Liver (tissue), 7 donors: ENCODE measurements at regions not wholly inside any gene's neighbourhood (a gene's known extent, or its start where the extent isn't known, plus 50 kb on each side); places are given as distances from the start of the nearest gene placed in this dataset.
"Not testable (repeated sequence)": the region's sequence is repeated elsewhere in the genome, so short reads cannot be mapped to it uniquely, and the experiment has no call there.

ENCODE experiments used
- DNase-seq: peaks from one replicate; pipeline ENCODE4 v3.0.0-alpha.2; 2017; ENCODE audit warnings: low spot score
- H3K27ac ChIP-seq, 2 donors: one replicate each; pipeline ENCODE4 v1.7.0; 2013; ENCODE audit warnings: inconsistent platforms in 2 of 2, low read length in 2 of 2, control low read depth in 1 of 2, low read depth in 1 of 2, mild to moderate bottlenecking in 1 of 2
- H3K27me3 ChIP-seq, 4 donors: one replicate each; pipeline versions ENCODE4 v1.6.1 to v1.7.0; 2013; ENCODE audit warnings: low read length in 3 of 4, inconsistent platforms in 1 of 4, mild to moderate bottlenecking in 1 of 4, moderate library complexity in 1 of 4; ENCODE audit not compliant: control insufficient read depth in 4 of 4, insufficient read depth in 4 of 4
- H3K36me3 ChIP-seq, 4 donors: one replicate each; pipeline versions ENCODE4 v1.6.1 to v1.7.0; 2013; ENCODE audit warnings: low read length in 3 of 4, mild to moderate bottlenecking in 3 of 4, low read depth in 1 of 4, moderate library complexity in 1 of 4; ENCODE audit not compliant: control insufficient read depth in 4 of 4, insufficient read depth in 3 of 4
- H3K4me1 ChIP-seq, 4 donors: one replicate each; pipeline versions ENCODE4 v1.6.1 to v1.7.0; 2013; ENCODE audit warnings: low read length in 3 of 4, mild to moderate bottlenecking in 3 of 4, moderate library complexity in 1 of 4; ENCODE audit not compliant: control insufficient read depth in 4 of 4, insufficient read depth in 4 of 4
- H3K4me3 ChIP-seq, 3 donors: one replicate each; pipeline versions ENCODE4 v1.6.1 to v1.7.0; 2013; ENCODE audit warnings: low read length in 3 of 3, control low read depth in 1 of 3, low read depth in 1 of 3, mild to moderate bottlenecking in 1 of 3
- H3K9ac ChIP-seq, 2 donors: one replicate each; pipeline ENCODE4 v1.7.0; 2013; ENCODE audit warnings: low read length in 2 of 2, mild to moderate bottlenecking in 2 of 2, moderate library complexity in 2 of 2, control low read depth in 1 of 2, low read depth in 1 of 2
- H3K9me3 ChIP-seq, 4 donors: one replicate each; pipeline versions ENCODE4 v1.6.1 to v1.7.0; 2013; ENCODE audit warnings: low read length in 3 of 4; ENCODE audit not compliant: control insufficient read depth in 4 of 4
- EGR1 ChIP-seq, 2 donors: IDR thresholded peaks; 2 replicates each; pipeline ENCODE4 v1.6.1; 2016 to 2018; ENCODE audit warnings: antibody characterized with exemption in 2 of 2, low read depth in 2 of 2
- FOXA1 ChIP-seq: IDR thresholded peaks from 2 replicates; pipeline ENCODE4 v1.6.1; 2016; ENCODE audit warnings: antibody characterized with exemption
- FOXA2 ChIP-seq: IDR thresholded peaks from 2 replicates; pipeline ENCODE4 v1.6.1; 2016; ENCODE audit warnings: antibody characterized with exemption
- GABPA ChIP-seq, 2 donors: IDR thresholded peaks in 1 of 2; conservative IDR thresholded peaks in 1 of 2; 2 replicates each; pipeline ENCODE4 v1.6.1; 2016; ENCODE audit warnings: antibody characterized with exemption in 2 of 2, mild to moderate bottlenecking in 1 of 2, moderate library complexity in 1 of 2
- HNF4G ChIP-seq: IDR thresholded peaks from 2 replicates; pipeline ENCODE4 v1.6.1; 2016; ENCODE audit warnings: antibody characterized with exemption
- JUND ChIP-seq, 2 donors: IDR thresholded peaks; 2 replicates each; pipeline ENCODE4 v1.6.1; 2016; ENCODE audit warnings: antibody characterized with exemption in 2 of 2
- MAX ChIP-seq: IDR thresholded peaks from 2 replicates; pipeline ENCODE4 v1.6.1; 2016; ENCODE audit warnings: antibody characterized with exemption
- RAD21 ChIP-seq, 2 donors: IDR thresholded peaks; 2 replicates each; pipeline ENCODE4 v1.6.1; 2016; ENCODE audit warnings: antibody characterized with exemption in 2 of 2, mild to moderate bottlenecking in 2 of 2
- RXRA ChIP-seq, 2 donors: IDR thresholded peaks; 2 replicates each; pipeline ENCODE4 v1.6.1; 2017 to 2018; ENCODE audit warnings: antibody characterized with exemption in 2 of 2, mild to moderate bottlenecking in 1 of 2
- TAF1 ChIP-seq: conservative IDR thresholded peaks from 2 replicates; pipeline ENCODE4 v1.6.1; 2016; ENCODE audit warnings: antibody characterized with exemption, mild to moderate bottlenecking
- YY1 ChIP-seq: IDR thresholded peaks from 2 replicates; pipeline ENCODE4 v1.6.1; 2016; ENCODE audit warnings: antibody characterized with exemption, mild to moderate bottlenecking
- ZBTB33 ChIP-seq: IDR thresholded peaks from 2 replicates; pipeline ENCODE4 v1.6.1; 2016; ENCODE audit warnings: antibody characterized with exemption
- WGBS: extraction: QIAGEN DNeasy Blood & Tissue Kit; methylation state at CpG from one replicate; pipeline ENCODE4 v1.1.7; 2013; 5-methylcytosine and 5-hydroxymethylcytosine counted together
- donor health status: healthy.
- donor health status: healthy.
- donor health status: healthy.
- donor health status: healthy.

GRCh38 chr10:23538968-23539367 is 100.1 kb downstream of the OTUD1 start:
- H3K4me1 ChIP-seq, result peaks cover 0 to 2% (median 0%) of the 10 kb centered on the region in 4 donors
- TF ChIP-seq RXRA (IDR thresholded peaks at IDR 0.05) (no peak), ZBTB33 (no peak), RAD21 (IDR thresholded peaks at IDR 0.05) (no peak), HNF4G (no peak), JUND (IDR thresholded peaks at IDR 0.05) (no peak)
- no peaks in the 10 kb centered on the region for H3K9me3 ChIP-seq
- H3K36me3 ChIP-seq, result no peaks in the 10 kb centered on the region
- DNase-seq, result no peak
- H3K27ac ChIP-seq, result no peak overlapping the region
- no peaks in the 10 kb centered on the region for H3K27me3 ChIP-seq
- H3K4me3 ChIP-seq, result no peak overlapping the region
- 90% methylated on average over 3 of the region's 3 CpGs for WGBS
- H3K9ac ChIP-seq, result no peak overlapping the region

GRCh38 chr10:23540401-23541030 is 101.6 kb downstream of the OTUD1 start:
- Histone ChIP-seq H3K27me3 (no peaks in the 10 kb centered on the region), H3K4me3 (no peak overlapping the region), H3K9me3 (no peaks in the 10 kb centered on the region), H3K4me1 (peaks cover 0 to 2% (median 0%) of the 10 kb centered on the region in 4 donors), H3K9ac (no peak overlapping the region), H3K27ac (no peak overlapping the region), H3K36me3 (no peaks in the 10 kb centered on the region)
- 11% methylated on average over 2 of the region's 2 CpGs for WGBS
- DNase-seq, result no peak
- TF ChIP-seq MAX (peak; percentile 21), EGR1 (IDR thresholded peaks at IDR 0.05; ENCODE audit: low read depth in 2 of 2) (no peak)

- 83% methylated on average over 9 of the region's 9 CpGs for WGBS
- TF ChIP-seq MAX (no peak), TAF1 (no peak), FOXA1 (no peak), YY1 (no peak), FOXA2 (no peak), GABPA (IDR thresholded peaks at IDR 0.05 in 1 of 2, conservative IDR thresholded peaks at IDR 0.05 in 1 of 2) (no peak)
- no peak for DNase-seq
- H3K27ac ChIP-seq, result no peak overlapping the region
- no peaks in the 10 kb centered on the region for H3K27me3 ChIP-seq
- H3K4me1 ChIP-seq, result peaks cover 0 to 2% (median 0%) of the 10 kb centered on the region in 4 donors
- no peaks in the 10 kb centered on the region for H3K36me3 ChIP-seq
- H3K4me3 ChIP-seq, result no peak overlapping the region
- H3K9me3 ChIP-seq, result no peaks in the 10 kb centered on the region
- H3K9ac ChIP-seq, result no peak overlapping the region
Observed at GRCh38 chr10:23543691-23544380, 105.0 kb downstream of the OTUD1 start.

- H3K27me3 ChIP-seq, H3K4me1 ChIP-seq, H3K9me3 ChIP-seq, H3K36me3 ChIP-seq, H3K9ac ChIP-seq, H3K4me3 ChIP-seq, DNase-seq, H3K27ac ChIP-seq: not testable (repeated sequence)
- WGBS, result 94% methylated on average over 2 of the region's 2 CpGs
Observed at GRCh38 chr10:23545866-23546265, 107.0 kb downstream of the OTUD1 start.
